ELF-1 (cell line): ENCODE measurements at regions not wholly inside any gene's neighbourhood (a gene's known extent, or its start where the extent isn't known, plus 50 kb on each side); places are given as distances from the start of the nearest gene placed in this dataset.

Experiments
- DNase-seq: peaks from one replicate; pipeline ENCODE4 v3.0.0-alpha.2; 2016; ENCODE audit warnings: low read depth, low spot score

DNA sequence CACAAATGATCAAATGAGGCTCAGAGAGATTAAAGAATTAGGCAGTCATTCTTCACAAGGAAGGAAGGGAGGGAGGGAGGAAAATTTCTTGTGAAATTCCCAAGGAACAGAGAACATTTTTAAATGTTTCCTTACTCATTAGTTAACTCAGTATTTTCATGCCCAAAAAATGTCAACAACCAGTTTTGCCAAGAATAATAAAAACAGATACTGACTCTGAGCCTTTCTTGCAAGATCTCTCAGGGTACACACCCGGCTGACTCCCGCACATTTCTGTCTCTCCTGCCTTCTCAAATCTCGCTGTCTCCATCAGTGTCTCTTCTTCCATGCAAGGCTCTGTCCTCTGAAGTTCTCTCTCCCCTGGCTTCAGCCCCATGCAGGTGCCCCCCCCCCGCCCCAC, 265.9 kb downstream of the TJP1 start:
- DNase-seq = no peak

- no peak for DNase-seq
Measured at GRCh38 chr15:29554531-29554930, 267.7 kb downstream of the TJP1 start.

- DNase-seq = no peak
Measured at GRCh38 chr15:29550834-29551465, 271.3 kb downstream of the TJP1 start.

DNA sequence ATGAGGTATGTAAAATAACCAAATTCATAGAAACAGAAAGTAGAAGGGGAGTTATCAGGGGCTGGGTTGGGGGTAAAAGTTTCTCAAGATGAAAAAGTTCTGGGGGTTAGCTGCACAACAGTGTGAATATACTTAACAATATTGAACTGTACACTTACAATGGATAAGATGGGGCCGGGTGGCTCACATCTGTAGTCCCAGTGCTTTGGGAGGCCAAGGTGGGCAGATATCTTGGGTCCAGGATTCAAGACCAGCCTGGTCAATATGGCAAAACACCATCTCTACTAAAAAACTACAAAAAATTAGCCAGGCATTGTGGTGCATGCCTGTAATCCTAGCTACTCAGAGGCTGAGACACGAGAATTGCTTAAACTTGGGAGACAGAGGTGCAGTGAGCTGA, 274.3 kb downstream of the TJP1 start:
- DNase-seq = no peak

- no peak for DNase-seq
Measured at GRCh38 chr15:29544513-29545128, 275.0 kb upstream of the NSMCE3 start.

GRCh38 chr15:29542994-29543393, 273.4 kb upstream of the NSMCE3 start:
- no peak for DNase-seq

DNA sequence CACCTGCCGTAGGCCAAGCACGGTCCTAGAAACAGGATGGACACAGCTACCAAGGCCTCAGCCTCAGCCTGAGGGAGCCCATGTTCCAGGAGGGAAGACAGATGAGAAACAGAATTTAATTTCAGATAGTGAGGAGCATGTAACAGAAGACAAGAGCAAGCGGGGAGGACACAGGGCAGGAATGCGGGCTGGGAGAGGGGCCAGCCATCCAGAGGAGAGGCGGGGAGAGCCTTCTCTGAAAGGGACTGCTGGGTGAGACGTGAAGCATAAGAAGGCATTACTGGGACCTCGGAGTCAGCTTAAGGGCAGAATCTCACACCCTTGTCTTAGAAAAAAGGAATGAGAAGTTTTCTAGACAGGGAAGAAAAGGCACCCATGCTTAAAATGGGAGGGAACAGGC, 271.7 kb upstream of the NSMCE3 start:
- no peak for DNase-seq

DNA sequence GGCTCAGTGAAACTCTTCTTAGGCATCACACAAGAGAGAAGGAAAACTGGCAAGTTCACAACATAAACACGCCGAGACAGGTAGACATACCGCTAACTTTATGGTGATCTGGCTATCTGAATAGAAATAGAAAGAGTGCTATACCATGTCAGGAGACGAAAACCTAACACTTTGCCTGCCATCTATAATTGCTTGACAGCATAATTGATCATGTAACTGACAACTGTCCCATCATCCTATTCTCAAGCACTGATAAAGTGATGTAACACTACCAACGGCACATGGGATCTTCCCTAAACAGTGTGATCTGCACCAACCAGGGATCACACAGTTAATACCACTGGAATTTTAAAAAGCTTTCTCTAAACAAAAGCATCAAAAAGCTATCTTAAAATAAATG, 270.9 kb upstream of the NSMCE3 start:
- no peak for DNase-seq

GRCh38 chr15:29539736-29540135, 270.1 kb upstream of the NSMCE3 start:
- DNase-seq = no peak

DNA sequence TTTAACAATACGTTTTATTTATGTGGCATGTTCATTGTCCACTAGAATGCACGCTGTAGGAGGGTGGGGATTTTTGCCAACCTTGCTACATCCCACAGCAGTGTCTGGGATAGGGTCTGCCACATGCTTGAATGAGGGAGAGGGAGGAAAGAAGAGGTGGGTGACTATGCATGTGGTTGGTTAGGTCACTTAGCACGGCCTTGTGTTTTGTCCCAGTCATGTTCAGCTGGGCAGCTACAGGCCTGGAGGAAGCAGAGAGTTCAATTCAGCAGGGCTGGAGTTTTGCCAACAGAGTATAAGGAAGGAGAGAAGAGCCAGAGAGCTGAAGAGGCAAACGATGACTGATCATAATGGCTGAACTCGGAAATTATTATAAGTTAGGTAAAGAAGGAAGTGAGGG, 268.4 kb upstream of the NSMCE3 start:
- DNase-seq = no peak

GRCh38 chr15:29535952-29536351, 266.3 kb upstream of the NSMCE3 start:
- DNase-seq = no peak

- no peak for DNase-seq
Measured at GRCh38 chr15:29534378-29534777, 264.8 kb upstream of the NSMCE3 start.

DNA sequence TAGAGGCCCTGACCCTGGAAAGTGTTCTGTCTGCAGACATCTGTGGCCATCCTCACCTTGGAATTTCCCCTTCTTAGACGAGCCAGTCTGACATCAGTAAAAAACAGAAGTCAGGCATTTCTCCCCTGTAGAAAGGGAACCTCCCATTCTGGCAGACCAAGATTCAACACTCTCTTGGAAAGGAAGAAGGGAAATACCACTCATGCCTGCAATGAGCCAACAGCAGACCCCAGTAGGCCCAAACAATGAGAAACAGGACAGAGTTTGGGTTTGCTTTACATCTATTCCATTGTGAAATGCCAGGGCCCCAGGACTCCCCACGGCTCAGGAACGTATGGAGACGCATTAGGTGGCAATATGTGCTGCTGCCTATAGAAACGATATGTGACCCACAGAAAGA, 264.0 kb upstream of the NSMCE3 start:
- peak; percentile 8 for DNase-seq

DNA sequence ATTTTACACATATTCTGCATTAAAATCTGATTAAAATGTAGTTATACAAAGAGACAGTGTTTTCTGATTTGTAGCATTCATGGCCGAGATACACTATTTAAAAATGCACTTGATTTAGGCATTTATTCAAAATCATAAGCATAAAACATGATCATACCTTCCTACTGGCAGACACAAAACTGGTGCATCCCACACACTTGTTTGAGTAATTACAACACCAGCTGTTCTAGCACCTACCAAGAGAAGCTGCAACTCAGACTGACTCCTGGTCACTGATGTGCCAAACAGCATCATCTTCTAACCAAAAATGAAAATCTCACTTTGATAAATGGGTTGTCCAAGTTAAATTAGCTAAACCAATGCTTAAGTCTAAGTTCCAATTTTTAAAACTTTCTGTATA, 262.7 kb upstream of the NSMCE3 start:
- no peak for DNase-seq

GRCh38 chr15:29530966-29531365, 261.3 kb upstream of the NSMCE3 start:
- no peak for DNase-seq

GRCh38 chr15:29529043-29529442, 259.4 kb upstream of the NSMCE3 start:
- DNase-seq = no peak

DNA sequence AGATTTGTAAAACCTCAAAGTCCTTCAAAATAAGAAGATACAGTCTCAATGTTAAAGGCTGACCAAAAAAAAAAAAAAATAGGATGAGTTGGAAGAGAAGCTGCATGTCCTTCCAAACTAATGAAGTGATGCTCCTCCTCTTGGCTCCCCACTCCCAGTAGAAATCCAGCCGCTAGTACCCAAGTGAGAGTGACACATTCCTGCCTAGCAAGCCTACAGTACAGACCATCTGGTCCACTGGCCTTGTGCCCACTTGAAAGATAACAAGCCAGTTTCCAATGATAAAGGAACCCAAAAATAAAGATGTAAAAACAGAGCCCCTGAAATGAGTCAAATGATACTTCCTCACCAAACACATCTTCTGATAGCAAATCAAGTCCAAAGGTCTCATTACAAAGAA, 258.7 kb upstream of the NSMCE3 start:
- no peak for DNase-seq

DNA sequence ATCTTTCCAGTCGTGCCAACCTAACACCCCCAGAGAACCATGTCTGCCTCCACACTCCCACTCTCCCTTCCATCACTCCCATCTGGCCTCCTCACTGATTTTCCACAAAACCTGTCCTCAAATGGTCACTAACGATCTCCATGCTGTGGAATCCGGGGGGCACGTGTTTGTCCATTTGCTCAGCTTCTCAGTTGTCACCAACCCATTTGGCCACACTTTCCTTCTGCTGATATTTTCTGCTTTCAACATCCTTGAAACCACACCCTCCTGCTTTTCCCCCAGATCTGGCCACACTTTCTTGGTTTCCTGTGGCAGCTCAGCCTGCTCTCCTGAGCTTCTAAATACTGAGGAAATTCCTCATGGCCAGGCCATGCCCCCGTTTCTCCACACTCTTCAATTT, 257.2 kb upstream of the NSMCE3 start:
- DNase-seq = no peak

- DNase-seq = peak; percentile 71
Measured at GRCh38 chr15:29522373-29523276, 253.0 kb upstream of the NSMCE3 start.

- no peak for DNase-seq
Measured at GRCh38 chr15:29518442-29518841, 248.8 kb upstream of the NSMCE3 start.

DNA sequence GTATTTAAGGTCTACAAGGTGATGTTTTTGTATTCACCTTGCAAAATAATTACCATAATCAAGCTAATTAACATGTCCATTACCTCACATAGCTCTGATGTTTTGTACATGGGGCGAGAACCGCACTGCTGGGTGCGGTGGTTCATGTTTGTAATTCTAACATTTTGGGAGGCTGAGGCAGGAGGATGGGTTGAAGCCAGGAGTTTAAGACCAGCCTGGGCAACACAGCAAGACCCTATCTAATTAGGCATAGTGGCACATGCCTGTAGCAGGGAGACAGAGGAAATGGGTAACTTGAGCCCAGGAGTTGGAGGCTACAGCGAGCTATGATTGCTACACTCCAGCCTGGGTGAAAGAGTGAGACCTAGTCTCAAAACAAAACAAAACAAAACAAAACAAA, 248.2 kb upstream of the NSMCE3 start:
- no peak for DNase-seq

DNA sequence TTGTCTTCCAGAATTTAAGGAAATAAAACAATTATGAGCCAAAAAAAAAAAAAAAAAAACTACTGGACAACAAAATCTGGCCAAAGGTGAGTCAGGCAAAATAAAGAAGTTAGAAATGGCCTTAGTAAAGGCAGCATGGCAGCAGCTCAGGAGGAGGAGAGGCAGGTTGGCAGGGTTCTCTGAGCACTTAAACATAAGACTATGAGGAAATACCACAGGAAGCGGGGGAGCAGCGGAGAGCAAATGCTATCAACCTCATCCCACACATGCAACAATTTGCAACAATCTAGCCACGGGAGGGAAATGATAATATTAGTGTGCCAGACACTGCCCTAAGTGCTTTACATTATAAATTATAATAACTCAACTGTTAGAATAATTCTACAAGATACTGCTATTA, 247.3 kb upstream of the NSMCE3 start:
- DNase-seq = no peak

DNA sequence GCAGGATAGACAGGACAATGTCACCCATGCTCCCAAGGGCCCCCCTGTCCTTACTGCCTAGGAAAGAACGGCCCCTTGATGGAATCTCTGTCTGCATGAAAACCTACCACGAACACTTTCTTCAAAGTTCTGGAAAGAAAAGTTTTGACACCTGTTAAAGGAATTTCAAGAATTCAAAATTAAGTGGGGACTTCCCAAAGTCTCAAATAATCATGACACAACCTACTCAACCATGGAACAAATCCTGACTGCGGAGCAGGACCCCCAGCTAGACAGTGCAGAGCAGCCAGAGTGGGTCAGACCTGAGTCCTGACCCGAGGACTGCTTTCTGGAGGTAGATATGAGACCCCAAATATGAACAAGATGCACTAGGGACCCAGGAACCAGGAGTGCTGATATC, 245.3 kb upstream of the NSMCE3 start:
- no peak for DNase-seq
